ENCODE measurements at regions not wholly inside any gene's neighbourhood (a gene's known extent, or its start where the extent isn't known, plus 50 kb on each side); places are given as distances from the start of the nearest gene placed in this dataset.

DNA sequence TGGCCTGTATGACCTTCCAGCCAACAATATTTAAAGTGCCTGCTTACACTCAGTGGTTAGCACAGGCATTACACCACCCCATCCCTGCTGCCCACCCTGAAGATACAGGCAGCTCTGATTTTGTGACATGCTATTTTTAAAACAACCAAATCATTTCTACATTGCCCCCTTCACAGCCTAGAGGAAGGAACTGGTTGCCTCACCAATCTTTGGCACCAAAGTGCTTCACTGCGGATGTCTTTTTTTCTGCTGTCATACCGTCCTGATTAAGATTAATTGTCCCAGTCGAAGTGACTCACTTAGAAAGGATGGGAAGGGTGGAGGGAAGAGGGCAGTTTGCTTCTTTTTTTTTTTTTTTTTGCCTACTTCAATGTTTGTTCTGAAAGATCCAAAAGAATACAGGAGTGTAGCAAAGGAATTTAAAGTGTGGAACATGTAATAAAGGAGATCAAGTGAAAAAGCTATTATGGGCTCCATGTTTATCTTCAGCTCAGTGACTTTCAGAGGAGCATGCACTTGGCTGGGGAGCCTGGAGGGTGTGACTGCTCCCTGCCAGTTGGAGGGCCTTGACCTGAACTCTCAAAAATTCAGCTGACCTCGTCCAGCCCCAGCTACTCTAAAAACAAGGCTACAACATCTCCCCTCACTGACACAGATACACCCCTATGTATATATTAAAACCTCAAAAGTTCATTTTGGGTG, 501.1 kb upstream of the TNP1 start:
- H3K36me3 ChIP-seq (ENCODE audit: control insufficient read depth in 2 of 2, extremely low read depth in 1 of 2, insufficient read depth in 2 of 2, low read length in 2 of 2), result no peaks in the 10 kb centered on the region
- DNase-seq (ENCODE audit: low read depth, low spot score), result no peak
- H3K4me2 ChIP-seq (ENCODE audit: control insufficient read depth, extremely low read depth, insufficient read depth, low read depth, low read length), result no peak overlapping the region
- H3K9me3 ChIP-seq (ENCODE audit: control insufficient read depth, low read depth, low read length), result no peaks in the 10 kb centered on the region
- H3K9ac ChIP-seq (ENCODE audit: control insufficient read depth, extremely low read depth, insufficient read depth, low read length), result no peak overlapping the region
- no peaks in the 10 kb centered on the region for H3K27me3 ChIP-seq (ENCODE audit: control insufficient read depth, extremely low read depth, insufficient read depth, low read length)
- peaks cover 10% of the 10 kb centered on the region for H3K4me1 ChIP-seq (ENCODE audit: control insufficient read depth, extremely low read depth, insufficient read depth, low read length)
- no peaks in the 10 kb centered on the region for H4K20me1 ChIP-seq (ENCODE audit: control insufficient read depth, extremely low read depth, insufficient read depth, low read length)
- no peak overlapping the region for H3K4me3 ChIP-seq (ENCODE audit: control insufficient read depth in 2 of 3, extremely low read depth in 1 of 3, insufficient read depth in 2 of 3, low read depth in 1 of 3, low read length in 3 of 3)
- H3K27ac ChIP-seq (ENCODE audit: control insufficient read depth, insufficient read depth, low read length), result no peak overlapping the region
- peak; percentile 17 for FAIRE-seq
- no peaks in the 10 kb centered on the region for H3K9me1 ChIP-seq (ENCODE audit: control insufficient read depth, extremely low read depth, insufficient read depth, low read length)
- no peak overlapping the region for H2AFZ ChIP-seq (ENCODE audit: control insufficient read depth, low read length)
- TF ChIP-seq, protein P1, sequence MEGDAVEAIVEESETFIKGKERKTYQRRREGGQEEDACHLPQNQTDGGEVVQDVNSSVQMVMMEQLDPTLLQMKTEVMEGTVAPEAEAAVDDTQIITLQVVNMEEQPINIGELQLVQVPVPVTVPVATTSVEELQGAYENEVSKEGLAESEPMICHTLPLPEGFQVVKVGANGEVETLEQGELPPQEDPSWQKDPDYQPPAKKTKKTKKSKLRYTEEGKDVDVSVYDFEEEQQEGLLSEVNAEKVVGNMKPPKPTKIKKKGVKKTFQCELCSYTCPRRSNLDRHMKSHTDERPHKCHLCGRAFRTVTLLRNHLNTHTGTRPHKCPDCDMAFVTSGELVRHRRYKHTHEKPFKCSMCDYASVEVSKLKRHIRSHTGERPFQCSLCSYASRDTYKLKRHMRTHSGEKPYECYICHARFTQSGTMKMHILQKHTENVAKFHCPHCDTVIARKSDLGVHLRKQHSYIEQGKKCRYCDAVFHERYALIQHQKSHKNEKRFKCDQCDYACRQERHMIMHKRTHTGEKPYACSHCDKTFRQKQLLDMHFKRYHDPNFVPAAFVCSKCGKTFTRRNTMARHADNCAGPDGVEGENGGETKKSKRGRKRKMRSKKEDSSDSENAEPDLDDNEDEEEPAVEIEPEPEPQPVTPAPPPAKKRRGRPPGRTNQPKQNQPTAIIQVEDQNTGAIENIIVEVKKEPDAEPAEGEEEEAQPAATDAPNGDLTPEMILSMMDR (optimal IDR thresholded peaks at IDR 0.05 in 1 of 3, IDR thresholded peaks at IDR 0.05 in 1 of 3, conservative IDR thresholded peaks at IDR 0.05 in 1 of 3; ENCODE audit: extremely low read depth in 1 of 3, insufficient read depth in 2 of 3, low read length in 3 of 3), result no peak
- no peak for TF ChIP-seq EZH2 (IDR thresholded peaks at IDR 0.05; ENCODE audit: low read length)
- dilution Hi-C loops (cut with MboI; ENCODE audit: extremely low pct_ligation_motif_present, low sequenced_read_pairs), result no loop called here
- H3K79me2 ChIP-seq (ENCODE audit: control insufficient read depth, insufficient read depth, low read length), result no peaks in the 10 kb centered on the region

DNA sequence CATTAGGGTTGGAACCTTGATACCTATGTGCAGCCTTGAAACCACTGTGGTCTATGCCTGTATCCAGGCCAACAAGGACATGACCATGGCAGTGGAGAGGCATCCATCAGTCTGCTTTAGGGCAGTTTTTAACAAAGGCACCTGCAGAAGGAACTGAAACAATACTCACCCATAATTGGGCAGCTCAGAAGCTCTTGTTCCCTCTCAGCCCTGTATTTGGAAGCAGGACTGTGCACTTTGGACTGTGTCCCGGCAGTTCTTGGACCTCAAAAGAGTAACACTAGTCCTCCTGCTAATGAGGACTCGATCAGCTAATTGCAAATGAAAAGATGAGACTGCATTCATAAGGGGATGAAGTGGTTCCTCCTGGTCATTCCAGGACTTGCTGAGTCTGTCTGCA, 500.2 kb upstream of the TNP1 start:
- dilution Hi-C loops (cut with MboI; ENCODE audit: extremely low pct_ligation_motif_present, low sequenced_read_pairs), result no loop called here
- peaks cover 10% of the 10 kb centered on the region for H3K4me1 ChIP-seq (ENCODE audit: control insufficient read depth, extremely low read depth, insufficient read depth, low read length)
- FAIRE-seq, result no peak

More for the DNA sequence above, 500.2 kb upstream of the TNP1 start:
- Histone ChIP-seq H3K9me3 (ENCODE audit: control insufficient read depth, low read depth, low read length) (no peaks in the 10 kb centered on the region), H3K27ac (ENCODE audit: control insufficient read depth, insufficient read depth, low read length) (no peak overlapping the region), H3K4me2 (ENCODE audit: control insufficient read depth, extremely low read depth, insufficient read depth, low read depth, low read length) (no peak overlapping the region), H3K36me3 (ENCODE audit: control insufficient read depth in 2 of 2, extremely low read depth in 1 of 2, insufficient read depth in 2 of 2, low read length in 2 of 2) (no peaks in the 10 kb centered on the region), H3K9me1 (ENCODE audit: control insufficient read depth, extremely low read depth, insufficient read depth, low read length) (no peaks in the 10 kb centered on the region), H3K79me2 (ENCODE audit: control insufficient read depth, insufficient read depth, low read length) (no peaks in the 10 kb centered on the region), H2AFZ (ENCODE audit: control insufficient read depth, low read length) (no peak overlapping the region), H3K9ac (ENCODE audit: control insufficient read depth, extremely low read depth, insufficient read depth, low read length) (no peak overlapping the region), H3K4me3 (ENCODE audit: control insufficient read depth in 2 of 3, extremely low read depth in 1 of 3, insufficient read depth in 2 of 3, low read depth in 1 of 3, low read length in 3 of 3) (no peak overlapping the region), H3K27me3 (ENCODE audit: control insufficient read depth, extremely low read depth, insufficient read depth, low read length) (no peaks in the 10 kb centered on the region), H4K20me1 (ENCODE audit: control insufficient read depth, extremely low read depth, insufficient read depth, low read length) (no peaks in the 10 kb centered on the region)
- DNase-seq (ENCODE audit: low read depth, low spot score), result no peak
- TF ChIP-seq, protein P1 (optimal IDR thresholded peaks at IDR 0.05 in 1 of 3, IDR thresholded peaks at IDR 0.05 in 1 of 3, conservative IDR thresholded peaks at IDR 0.05 in 1 of 3; ENCODE audit: extremely low read depth in 1 of 3, insufficient read depth in 2 of 3, low read length in 3 of 3), result no peak
- TF ChIP-seq EZH2 (IDR thresholded peaks at IDR 0.05; ENCODE audit: low read length), result no peak

All from keratinocyte (primary cell).